H1 (cell line): ENCODE measurements at regions not wholly inside any gene's neighbourhood (a gene's known extent, or its start where the extent isn't known, plus 50 kb on each side); places are given as distances from the start of the nearest gene placed in this dataset.
A peak's percentile ranks its signal among the peaks of the same experiment; 100 is the strongest.

Source experiments
- ATF3 ChIP-seq: IDR thresholded peaks from 2 replicates; pipeline ENCODE4 v1.6.1; 2011; ENCODE audit warnings: low read depth, mild to moderate bottlenecking, low read length; ENCODE audit not compliant: insufficient read depth
- CBX8 ChIP-seq: fragments of 300-800, 300-1000 bp; sonication (generic); IDR thresholded peaks from 2 replicates; pipeline ENCODE4 v1.7.1; 2016; ENCODE audit warnings: low read depth, low read length, borderline replicate concordance
- CEBPB ChIP-seq: IDR thresholded peaks from 2 replicates; pipeline ENCODE4 v1.6.1; 2012; ENCODE audit warnings: low read depth, low read length
- CTCF ChIP-seq, 3 experiments: IDR thresholded peaks; 1 replicate in 2 of 3; 2 replicates in 1 of 3; pipeline versions ENCODE4 v1.5.1 to v1.6.1; 2011; ENCODE audit warnings: low read length in 3 of 3, mild to moderate bottlenecking in 3 of 3, inconsistent platforms in 2 of 3, low read depth in 1 of 3, moderate library complexity in 1 of 3; ENCODE audit not compliant: insufficient read depth in 1 of 3; ENCODE audit errors: control extremely low read depth in 1 of 3
- EP300 ChIP-seq, 2 experiments: IDR thresholded peaks; 1 replicate in 1 of 2; 2 replicates in 1 of 2; pipeline ENCODE4 v1.6.1; 2011 to 2012; ENCODE audit warnings: low read depth in 2 of 2, low read length in 2 of 2, mild to moderate bottlenecking in 2 of 2, borderline replicate concordance in 1 of 2, inconsistent platforms in 1 of 2, moderate library complexity in 1 of 2
- FOSL1 ChIP-seq: IDR thresholded peaks from 2 replicates; pipeline ENCODE4 v1.6.1; 2011; ENCODE audit warnings: mild to moderate bottlenecking, low read depth, low read length, moderate library complexity; ENCODE audit not compliant: insufficient read depth
- MAFK ChIP-seq: IDR thresholded peaks from 2 replicates; pipeline ENCODE4 v1.6.1; 2012; ENCODE audit warnings: low read depth, mild to moderate bottlenecking, improper control_type of control experiment, low read length
- POLR2A ChIP-seq, 2 experiments: IDR thresholded peaks; 1 replicate in 1 of 2; 2 replicates in 1 of 2; pipeline ENCODE4 v1.6.1; 2011; ENCODE audit warnings: low read depth in 2 of 2, low read length in 2 of 2, mild to moderate bottlenecking in 2 of 2; ENCODE audit errors: control extremely low read depth in 1 of 2
- POLR2AphosphoS5 ChIP-seq: IDR thresholded peaks from 2 replicates; pipeline ENCODE4 v1.6.1; 2011; ENCODE audit warnings: low read depth, low read length
- RNF2 ChIP-seq: fragments of 200-900, 300-1000 bp; sonication (generic); IDR thresholded peaks from 2 replicates; pipeline ENCODE4 v1.7.1; 2016; ENCODE audit warnings: borderline replicate concordance, low read depth, mild to moderate bottlenecking, antibody characterized with exemption, low read length; ENCODE audit not compliant: poor library complexity, severe bottlenecking; ENCODE audit errors: missing control alignments
- SIN3A ChIP-seq, 2 experiments: IDR thresholded peaks in 1 of 2; conservative IDR thresholded peaks in 1 of 2; 2 replicates each; pipeline ENCODE4 v1.6.1; 2011 to 2012; ENCODE audit warnings: low read length in 2 of 2, improper control_type of control experiment in 1 of 2, low read depth in 1 of 2, mild to moderate bottlenecking in 1 of 2
- TAF7 ChIP-seq: optimal IDR thresholded peaks from 2 replicates; pipeline ENCODE3; 2011; ENCODE audit warnings: low read depth, mild to moderate bottlenecking, inconsistent platforms, low read length, moderate library complexity, borderline replicate concordance
- ZNF274 ChIP-seq: IDR thresholded peaks from 2 replicates; pipeline ENCODE4 v1.7.0; 2012; ENCODE audit warnings: low read length, borderline replicate concordance; ENCODE audit errors: extremely low read depth

GRCh38 chr17:68792042-68792685 is 163.0 kb downstream of the ABCA8 start:
- TF ChIP-seq CEBPB (peak; percentile 89), FOSL1 (no peak), CTCF (IDR thresholded peaks at IDR 0.05; ENCODE audit: control extremely low read depth in 1 of 3, insufficient read depth in 1 of 3, low read depth in 1 of 3, low read length in 3 of 3) (no peak), POLR2A (IDR thresholded peaks at IDR 0.05; ENCODE audit: control extremely low read depth in 1 of 2, low read depth in 2 of 2, low read length in 2 of 2) (no peak), ZNF274 (no peak), EP300 (IDR thresholded peaks at IDR 0.05; ENCODE audit: borderline replicate concordance in 1 of 2, low read depth in 2 of 2, low read length in 2 of 2) (no peak), RNF2 (no peak), POLR2AphosphoS5 (no peak), TAF7 (no peak), SIN3A (conservative IDR thresholded peaks at IDR 0.05 in 1 of 2, IDR thresholded peaks at IDR 0.05 in 1 of 2; ENCODE audit: low read depth in 1 of 2, low read length in 2 of 2) (no peak), CBX8 (no peak), ATF3 (no peak), MAFK (no peak)
